GM12878 (cell line): ENCODE measurements at regions not wholly inside any gene's neighbourhood (a gene's known extent, or its start where the extent isn't known, plus 50 kb on each side); places are given as distances from the start of the nearest gene placed in this dataset.
"Not testable (repeated sequence)": the region's sequence is repeated elsewhere in the genome, so short reads cannot be mapped to it uniquely, and the experiment has no call there.

Source experiments
- CBX3 ChIP-seq: fragments of 200-600 bp; sonication (generic); IDR thresholded peaks from 2 replicates; pipeline ENCODE4 v1.6.1; 2016; ENCODE audit warnings: low read depth, borderline replicate concordance
- EZH2 ChIP-seq: IDR thresholded peaks from 2 replicates; pipeline ENCODE4 v1.6.1; 2012; ENCODE audit warnings: low read depth, mild to moderate bottlenecking, control low read depth, inconsistent platforms, low read length, borderline replicate concordance; ENCODE audit not compliant: control insufficient read depth
- NBN ChIP-seq: fragments of 450-650 bp; IDR thresholded peaks from 2 replicates; pipeline ENCODE4 v1.6.1; 2016
- POLR2A ChIP-seq: IDR thresholded peaks from 2 replicates; pipeline ENCODE4 v1.6.1; 2011; ENCODE audit warnings: low read depth, mild to moderate bottlenecking, low read length
- USF1 ChIP-seq: IDR thresholded peaks from 2 replicates; pipeline ENCODE4 v1.6.1; 2011; ENCODE audit warnings: borderline replicate concordance, low read depth, mild to moderate bottlenecking, moderate library complexity, mixed read lengths, low read length; ENCODE audit not compliant: insufficient read depth; ENCODE audit errors: extremely low read length
- ZBTB40 ChIP-seq: fragments of 450-650 bp; IDR thresholded peaks from 2 replicates; pipeline ENCODE4 v1.6.1; 2016; ENCODE audit warnings: mild to moderate bottlenecking, moderate library complexity, borderline replicate concordance
- TF ChIP-seq, protein P1 (sequence below): IDR thresholded peaks from 2 replicates; pipeline ENCODE4 v1.6.1; 2011; ENCODE audit warnings: borderline replicate concordance, low read depth, mild to moderate bottlenecking, moderate library complexity, low read length; ENCODE audit not compliant: insufficient read depth, poor library complexity, severe bottlenecking

GRCh38 chr14:105585290-105585689 is 58.9 kb downstream of the TMEM121 start:
- TF ChIP-seq CBX3, EZH2, POLR2A, USF1, ZBTB40: not testable (repeated sequence)
- TF ChIP-seq, protein P1, sequence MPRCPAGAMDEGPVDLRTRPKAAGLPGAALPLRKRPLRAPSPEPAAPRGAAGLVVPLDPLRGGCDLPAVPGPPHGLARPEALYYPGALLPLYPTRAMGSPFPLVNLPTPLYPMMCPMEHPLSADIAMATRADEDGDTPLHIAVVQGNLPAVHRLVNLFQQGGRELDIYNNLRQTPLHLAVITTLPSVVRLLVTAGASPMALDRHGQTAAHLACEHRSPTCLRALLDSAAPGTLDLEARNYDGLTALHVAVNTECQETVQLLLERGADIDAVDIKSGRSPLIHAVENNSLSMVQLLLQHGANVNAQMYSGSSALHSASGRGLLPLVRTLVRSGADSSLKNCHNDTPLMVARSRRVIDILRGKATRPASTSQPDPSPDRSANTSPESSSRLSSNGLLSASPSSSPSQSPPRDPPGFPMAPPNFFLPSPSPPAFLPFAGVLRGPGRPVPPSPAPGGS, result not testable (repeated sequence)
- TF ChIP-seq NBN, result 0 out of 2 replicates have a peak, but pooled peaks have one; percentile 39
